Progenitor cell of endocrine pancreas (in vitro differentiated cells): ENCODE measurements at regions not wholly inside any gene's neighbourhood (a gene's known extent, or its start where the extent isn't known, plus 50 kb on each side); places are given as distances from the start of the nearest gene placed in this dataset.

ENCODE experiments used
- DNase-seq: peaks from one replicate; pipeline ENCODE4 v3.0.0; 2021; ENCODE audit warnings: low spot score; ENCODE audit not compliant: unreplicated experiment
- H3K27ac Mint-ChIP-seq: 2 replicates; pipeline ENCODE4 v1.8.0; 2021; ENCODE audit warnings: mild to moderate bottlenecking, moderate library complexity, mixed read lengths
- H3K27me3 Mint-ChIP-seq: 2 replicates; pipeline ENCODE4 v1.8.0; 2021; ENCODE audit warnings: mixed read lengths
- H3K36me3 Mint-ChIP-seq: 2 replicates; pipeline ENCODE4 v1.8.0; 2022; ENCODE audit warnings: mixed read lengths; ENCODE audit not compliant: insufficient read depth
- H3K4me1 Mint-ChIP-seq: 2 replicates; pipeline ENCODE4 v1.8.0; 2021; ENCODE audit warnings: low read depth, mixed read lengths
- H3K4me3 Mint-ChIP-seq: 2 replicates; pipeline ENCODE4 v1.8.0; 2021; ENCODE audit warnings: low read depth, mild to moderate bottlenecking, moderate library complexity, mixed read lengths
- H3K9me3 Mint-ChIP-seq: 2 replicates; pipeline ENCODE4 v1.8.0; 2021; ENCODE audit warnings: low read depth, mixed read lengths
- TF ChIP-seq, protein P1 (sequence below): fragments of 200-600 bp; sonication (generic); IDR thresholded peaks from one replicate; pipeline ENCODE4 v1.5.0; 2021; ENCODE audit warnings: antibody characterized with exemption, mild to moderate bottlenecking; ENCODE audit not compliant: unreplicated experiment

DNA sequence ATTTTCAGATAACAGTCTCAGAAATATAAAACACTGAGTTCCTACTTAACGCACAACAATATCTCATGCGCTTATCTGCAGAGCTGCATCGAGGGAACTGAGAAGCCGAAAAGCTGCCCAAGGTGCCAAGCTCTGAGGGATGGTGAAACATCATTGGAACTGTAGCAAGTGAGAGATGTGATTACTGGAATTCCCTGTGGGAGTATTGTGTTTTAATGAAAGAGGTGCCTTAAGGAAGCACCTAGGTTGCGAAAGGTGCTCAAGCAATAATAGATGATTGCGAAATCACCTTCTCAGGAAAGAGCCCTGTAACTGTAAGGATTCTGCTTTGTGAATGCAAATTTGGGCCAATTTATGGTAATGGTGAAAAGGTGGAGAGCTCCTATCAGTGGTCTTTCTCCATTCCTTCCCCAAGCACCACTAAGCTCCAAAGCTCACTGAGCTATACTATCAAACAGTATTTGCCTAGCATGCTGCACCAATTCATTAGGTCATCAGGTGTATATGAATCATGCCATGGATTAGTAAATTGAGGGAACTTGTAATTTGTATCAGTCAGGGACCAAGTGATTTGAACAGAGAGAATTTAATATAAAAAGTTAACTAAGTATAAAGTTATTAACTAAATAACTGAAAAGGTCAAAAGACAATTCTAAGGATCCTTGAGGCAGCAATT lies 59.0 kb upstream of the ATP8A1 start:
- H3K27ac Mint-ChIP-seq = no peak overlapping the region
- H3K9me3 Mint-ChIP-seq = no peaks in the 10 kb centered on the region
- no peaks in the 10 kb centered on the region for H3K36me3 Mint-ChIP-seq
- TF ChIP-seq, protein P1, sequence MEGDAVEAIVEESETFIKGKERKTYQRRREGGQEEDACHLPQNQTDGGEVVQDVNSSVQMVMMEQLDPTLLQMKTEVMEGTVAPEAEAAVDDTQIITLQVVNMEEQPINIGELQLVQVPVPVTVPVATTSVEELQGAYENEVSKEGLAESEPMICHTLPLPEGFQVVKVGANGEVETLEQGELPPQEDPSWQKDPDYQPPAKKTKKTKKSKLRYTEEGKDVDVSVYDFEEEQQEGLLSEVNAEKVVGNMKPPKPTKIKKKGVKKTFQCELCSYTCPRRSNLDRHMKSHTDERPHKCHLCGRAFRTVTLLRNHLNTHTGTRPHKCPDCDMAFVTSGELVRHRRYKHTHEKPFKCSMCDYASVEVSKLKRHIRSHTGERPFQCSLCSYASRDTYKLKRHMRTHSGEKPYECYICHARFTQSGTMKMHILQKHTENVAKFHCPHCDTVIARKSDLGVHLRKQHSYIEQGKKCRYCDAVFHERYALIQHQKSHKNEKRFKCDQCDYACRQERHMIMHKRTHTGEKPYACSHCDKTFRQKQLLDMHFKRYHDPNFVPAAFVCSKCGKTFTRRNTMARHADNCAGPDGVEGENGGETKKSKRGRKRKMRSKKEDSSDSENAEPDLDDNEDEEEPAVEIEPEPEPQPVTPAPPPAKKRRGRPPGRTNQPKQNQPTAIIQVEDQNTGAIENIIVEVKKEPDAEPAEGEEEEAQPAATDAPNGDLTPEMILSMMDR = no peak
- H3K4me3 Mint-ChIP-seq = no peak overlapping the region
- DNase-seq = no peak
- peaks cover 23% of the 10 kb centered on the region for H3K27me3 Mint-ChIP-seq
- H3K4me1 Mint-ChIP-seq = no peaks in the 10 kb centered on the region

DNA sequence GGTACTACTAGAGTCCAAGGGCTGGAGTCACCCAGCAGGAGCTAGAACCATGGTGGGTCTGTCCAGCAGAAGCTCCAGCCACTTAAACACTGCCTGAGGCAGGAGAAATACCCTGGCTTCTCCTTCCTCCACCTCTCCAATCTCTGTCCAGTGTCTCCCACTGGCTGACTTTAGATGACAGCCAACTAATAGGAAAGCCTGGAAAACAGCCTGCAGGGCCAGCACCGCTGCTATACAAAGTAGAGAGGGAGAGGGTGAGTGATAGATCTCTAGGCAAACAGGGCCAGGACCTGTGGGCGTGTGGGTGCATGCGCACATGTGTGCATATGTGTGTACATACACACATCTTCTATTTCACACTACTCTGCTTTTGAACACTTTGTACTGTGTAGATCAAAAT lies 56.5 kb upstream of the ATP8A1 start:
- TF ChIP-seq, protein P1 = no peak
- Mint-ChIP-seq H3K9me3 (no peaks in the 10 kb centered on the region), H3K27me3 (peaks cover 23% of the 10 kb centered on the region), H3K27ac (no peak overlapping the region), H3K36me3 (no peaks in the 10 kb centered on the region), H3K4me3 (no peak overlapping the region), H3K4me1 (peaks cover 22% of the 10 kb centered on the region)
- no peak for DNase-seq

DNA sequence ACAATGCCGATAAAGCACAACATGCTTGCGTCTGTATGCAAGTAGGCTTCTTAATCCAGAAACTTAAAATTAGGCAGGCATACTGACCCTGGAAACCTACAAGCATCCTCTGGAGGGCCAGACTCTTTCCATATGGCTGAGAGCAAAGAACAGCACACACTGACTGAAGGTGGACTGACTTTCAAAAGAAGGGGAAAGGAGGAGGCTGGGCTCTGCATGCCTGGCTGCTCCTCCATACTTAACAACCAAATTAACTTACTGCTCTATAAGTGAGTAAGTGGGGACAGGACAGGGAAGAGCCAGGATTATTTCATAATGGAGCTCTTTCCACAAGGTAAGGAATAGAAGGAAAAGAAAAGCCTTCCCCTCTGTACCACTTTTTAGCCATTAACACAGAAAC lies 55.9 kb upstream of the ATP8A1 start:
- TF ChIP-seq, protein P1 = no peak
- Mint-ChIP-seq H3K27ac (no peak overlapping the region), H3K4me1 (peaks cover 25% of the 10 kb centered on the region), H3K27me3 (peaks cover 23% of the 10 kb centered on the region), H3K4me3 (no peak overlapping the region), H3K9me3 (no peaks in the 10 kb centered on the region), H3K36me3 (no peaks in the 10 kb centered on the region)
- DNase-seq = no peak

DNA sequence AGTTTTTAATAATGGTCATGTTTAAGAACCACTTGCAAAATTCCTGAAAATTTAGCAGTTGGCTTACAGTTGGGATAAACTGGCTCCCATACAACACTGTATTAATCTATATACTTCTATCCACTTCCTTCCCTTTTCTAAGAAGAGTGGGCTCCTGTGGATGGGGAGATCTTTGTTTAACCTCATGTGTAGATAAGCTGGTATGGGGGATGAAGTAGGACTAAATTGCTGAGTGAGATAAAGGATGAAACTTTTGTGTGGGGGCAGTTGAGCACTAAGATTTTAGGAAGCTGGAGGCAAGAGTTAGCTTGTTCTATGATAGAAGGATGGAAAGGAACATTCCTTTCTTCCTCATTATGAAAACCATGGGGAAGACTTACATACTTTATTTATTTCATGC lies 54.6 kb upstream of the ATP8A1 start:
- H3K4me3 Mint-ChIP-seq = no peak overlapping the region
- TF ChIP-seq, protein P1 = no peak
- no peak overlapping the region for H3K27ac Mint-ChIP-seq
- DNase-seq = no peak
- H3K4me1 Mint-ChIP-seq = peaks cover 25% of the 10 kb centered on the region
- peaks cover 24% of the 10 kb centered on the region for H3K27me3 Mint-ChIP-seq
- H3K9me3 Mint-ChIP-seq = no peaks in the 10 kb centered on the region
- H3K36me3 Mint-ChIP-seq = no peaks in the 10 kb centered on the region

DNA sequence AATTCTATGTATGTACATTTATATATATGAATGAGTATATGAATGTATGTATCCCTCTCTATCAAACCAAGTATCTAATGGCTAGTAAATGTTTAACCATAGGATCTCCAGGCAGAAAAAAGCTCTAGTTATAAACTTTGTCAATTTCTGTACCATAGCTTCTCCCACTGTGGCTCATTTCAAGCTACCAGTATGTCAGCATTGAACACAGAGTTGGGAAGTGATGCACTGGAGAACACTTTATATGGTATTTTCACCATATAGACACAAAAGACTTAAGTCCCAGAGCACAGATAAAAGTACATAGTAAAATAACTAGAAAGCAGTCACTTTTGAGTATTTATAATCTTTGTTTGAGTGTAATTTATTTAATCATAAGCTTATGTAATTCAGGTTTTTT lies 53.9 kb upstream of the ATP8A1 start:
- no peak for DNase-seq
- H3K9me3 Mint-ChIP-seq = no peaks in the 10 kb centered on the region
- no peak overlapping the region for H3K4me3 Mint-ChIP-seq
- TF ChIP-seq, protein P1 = no peak
- H3K4me1 Mint-ChIP-seq = peaks cover 25% of the 10 kb centered on the region
- H3K27ac Mint-ChIP-seq = no peak overlapping the region
- H3K36me3 Mint-ChIP-seq = no peaks in the 10 kb centered on the region
- H3K27me3 Mint-ChIP-seq = peaks cover 27% of the 10 kb centered on the region
